ENCODE measurements at regions not wholly inside any gene's neighbourhood (a gene's known extent, or its start where the extent isn't known, plus 50 kb on each side); places are given as distances from the start of the nearest gene placed in this dataset.

- no peak for DNase-seq (ENCODE audit: low read depth in 2 of 2)
Measured at GRCh38 chr4:89363786-89364185, 56.2 kb upstream of the GPRIN3 start.

- DNase-seq (ENCODE audit: low read depth in 2 of 2): no peak
Measured at GRCh38 chr4:89358935-89359638, 51.5 kb upstream of the GPRIN3 start.

GRCh38 chr4:89357787-89358186, 50.2 kb upstream of the GPRIN3 start:
- DNase-seq (ENCODE audit: low read depth in 2 of 2): no peak
